Brain pericyte (primary cell): ENCODE measurements at regions not wholly inside any gene's neighbourhood (a gene's known extent, or its start where the extent isn't known, plus 50 kb on each side); places are given as distances from the start of the nearest gene placed in this dataset.
"Not testable (repeated sequence)": the region's sequence is repeated elsewhere in the genome, so short reads cannot be mapped to it uniquely, and the experiment has no call there.

ENCODE experiments used
- DNase-seq: peaks from one replicate; pipeline ENCODE4 v3.0.0-alpha.2; 2012; ENCODE audit warnings: low read depth, low spot score

DNA sequence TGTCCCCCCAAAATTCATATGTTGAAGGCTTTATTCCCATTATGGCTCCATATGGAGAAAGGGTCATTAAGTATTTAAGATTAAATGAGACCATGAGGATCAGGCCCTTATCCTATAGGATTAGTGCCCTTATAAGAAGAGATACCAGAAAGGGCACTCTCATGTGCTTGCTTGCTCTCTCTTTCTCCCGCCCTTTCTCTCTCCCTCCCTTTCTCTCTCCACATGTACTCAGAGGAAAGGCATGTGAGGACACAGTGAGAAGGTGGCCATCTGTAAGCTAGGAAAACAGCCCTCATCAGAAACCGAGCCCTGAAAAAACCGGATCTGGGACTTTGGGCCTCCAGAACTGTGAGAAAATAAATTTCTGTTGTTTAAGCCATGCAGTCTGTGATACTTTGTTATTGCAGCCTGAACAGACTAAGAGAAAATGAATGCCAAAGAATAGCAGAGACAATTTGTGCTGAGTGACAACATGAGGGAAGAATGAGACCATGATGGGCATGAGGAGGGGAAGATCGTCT lies 300.0 kb upstream of the SLC39A10 start:
- DNase-seq = no peak

DNA sequence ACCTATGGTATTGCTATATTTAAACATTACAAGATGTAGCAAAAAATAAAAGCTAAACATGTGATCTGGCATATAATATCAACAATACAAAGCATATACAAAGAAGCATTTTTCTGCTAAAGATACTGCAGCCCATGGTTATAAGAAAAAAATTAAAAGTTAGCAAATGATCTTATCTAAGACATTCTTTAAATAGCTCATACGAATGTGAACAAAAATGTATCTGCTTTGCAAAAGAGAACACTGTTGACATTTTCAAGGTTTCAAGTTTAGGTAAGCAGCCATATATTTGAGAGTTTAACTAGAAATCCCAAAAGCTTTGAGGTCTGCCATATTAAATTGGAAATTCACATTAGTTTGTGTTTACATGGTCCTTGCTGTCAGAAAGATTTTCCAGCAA lies 301.0 kb upstream of the SLC39A10 start:
- no peak for DNase-seq

DNA sequence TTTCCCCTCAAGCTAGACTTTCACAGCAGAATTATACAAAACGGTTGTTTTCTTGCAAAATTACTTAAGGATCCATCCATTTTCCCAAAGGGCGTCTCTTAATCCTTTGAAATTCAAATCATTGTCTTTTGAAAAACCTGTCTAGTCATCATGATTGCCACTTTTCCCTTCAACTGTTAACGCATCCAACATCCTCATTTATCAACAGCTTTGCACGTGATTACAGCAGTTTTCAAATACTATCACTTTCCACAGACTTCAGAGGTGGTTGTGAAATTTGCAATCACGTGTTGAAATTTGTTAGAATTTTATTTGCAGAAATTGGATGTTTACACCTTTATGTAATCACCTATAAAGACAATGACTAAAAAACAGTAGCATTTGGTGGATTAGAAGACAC lies 304.4 kb upstream of the SLC39A10 start:
- no peak for DNase-seq

DNA sequence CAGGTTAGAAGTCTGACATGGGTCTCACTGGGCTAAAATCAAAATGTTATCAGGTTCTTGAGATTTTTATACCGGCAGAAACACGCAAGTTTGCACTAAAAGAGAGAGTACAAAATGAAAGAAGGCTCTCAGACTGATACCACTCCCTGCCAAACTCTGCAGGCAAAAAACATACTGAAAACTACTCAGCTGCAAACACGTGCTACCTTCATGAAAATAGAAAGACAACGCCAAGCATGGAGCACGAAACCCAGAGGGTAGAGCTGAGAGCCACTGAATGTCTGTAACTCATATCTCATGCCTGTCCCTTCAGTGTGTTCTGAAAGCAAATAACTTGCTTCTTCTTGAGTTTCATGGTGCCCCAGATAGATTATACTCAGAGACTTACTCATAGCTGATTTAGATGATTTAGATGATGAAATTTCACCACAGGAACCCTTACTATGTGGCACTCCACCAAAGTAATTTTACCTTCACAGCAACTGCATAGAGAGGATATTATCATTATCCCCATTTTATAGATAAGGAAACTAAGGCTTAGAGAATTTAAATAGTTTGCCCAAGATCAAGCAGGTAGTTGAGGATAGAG lies 313.0 kb upstream of the SLC39A10 start:
- DNase-seq = no peak

DNA sequence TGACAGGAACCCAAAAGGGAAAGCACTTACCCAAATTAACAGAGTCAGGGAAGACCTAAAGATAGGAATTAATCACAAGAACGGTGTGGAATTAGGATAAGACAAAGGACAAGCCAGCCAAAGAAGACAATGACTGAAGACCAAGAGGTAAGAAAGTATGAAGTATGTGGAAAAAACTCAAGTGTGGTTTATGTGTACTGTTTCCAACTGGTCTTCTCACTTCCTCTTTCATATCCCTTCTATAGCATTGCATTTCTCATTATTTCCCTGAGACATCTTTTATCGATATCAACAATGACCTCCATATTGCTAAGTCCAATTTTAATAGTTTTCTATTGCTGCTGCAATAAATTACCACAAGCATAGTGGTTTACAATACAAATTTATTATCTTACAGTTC lies 313.5 kb upstream of the SLC39A10 start:
- no peak for DNase-seq

DNA sequence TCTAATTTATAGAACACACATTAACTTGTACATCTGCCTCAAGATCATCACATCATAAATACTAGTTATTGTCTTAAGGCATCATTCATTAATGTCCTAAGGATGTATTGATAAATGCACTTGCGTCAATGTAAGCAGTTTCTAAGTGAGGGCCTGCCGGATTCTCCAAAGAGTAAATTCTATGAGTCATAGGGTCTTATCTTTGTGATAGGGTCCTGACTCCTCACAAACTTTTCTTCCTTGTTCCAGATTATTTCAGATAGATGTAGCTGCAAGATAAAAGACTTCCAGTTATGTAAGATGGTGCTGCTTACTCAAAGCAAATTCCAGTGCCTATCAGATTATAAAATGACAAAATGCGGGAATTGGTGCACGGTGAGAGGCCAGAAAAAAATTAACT lies 315.0 kb upstream of the SLC39A10 start:
- DNase-seq = no peak

DNA sequence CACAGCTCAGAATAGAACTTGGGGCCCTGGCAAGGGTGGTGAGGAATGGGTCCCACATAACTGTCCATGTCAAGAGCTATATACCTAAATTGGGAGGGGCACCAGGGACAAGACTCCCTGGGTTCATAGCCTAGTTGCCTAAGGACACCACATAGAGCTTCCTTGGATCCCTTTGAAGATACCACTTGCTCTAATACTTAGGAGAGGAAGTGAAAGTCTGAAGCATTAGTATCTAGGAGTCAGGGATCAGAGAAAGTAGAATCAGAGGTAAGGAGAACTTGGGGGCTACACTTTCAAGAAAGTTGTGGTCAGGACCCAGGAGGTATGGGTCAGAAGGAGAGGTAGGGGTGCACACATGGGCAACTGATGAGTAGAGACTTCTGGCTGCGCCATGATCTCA lies 318.2 kb upstream of the SLC39A10 start:
- DNase-seq = no peak

DNA sequence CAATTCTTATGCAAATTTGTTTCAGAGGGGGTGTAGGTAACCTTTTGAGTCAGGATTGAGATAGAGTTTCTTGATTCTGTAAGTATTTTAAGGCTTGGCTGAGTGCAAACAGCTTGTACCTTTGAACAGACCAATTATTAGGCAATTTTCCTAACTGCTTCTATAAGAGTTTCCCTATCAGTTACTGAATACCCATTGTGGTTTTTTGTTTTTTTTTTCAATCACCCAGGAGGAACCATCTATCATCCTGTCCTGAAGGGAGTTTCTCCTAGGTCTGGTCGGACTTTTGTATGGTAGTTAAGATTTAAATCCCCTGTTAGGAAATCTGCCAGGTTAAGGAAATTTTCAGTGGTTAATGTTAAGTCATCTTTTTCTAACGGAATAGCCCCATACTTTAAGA lies 319.4 kb upstream of the SLC39A10 start:
- no peak for DNase-seq

DNA sequence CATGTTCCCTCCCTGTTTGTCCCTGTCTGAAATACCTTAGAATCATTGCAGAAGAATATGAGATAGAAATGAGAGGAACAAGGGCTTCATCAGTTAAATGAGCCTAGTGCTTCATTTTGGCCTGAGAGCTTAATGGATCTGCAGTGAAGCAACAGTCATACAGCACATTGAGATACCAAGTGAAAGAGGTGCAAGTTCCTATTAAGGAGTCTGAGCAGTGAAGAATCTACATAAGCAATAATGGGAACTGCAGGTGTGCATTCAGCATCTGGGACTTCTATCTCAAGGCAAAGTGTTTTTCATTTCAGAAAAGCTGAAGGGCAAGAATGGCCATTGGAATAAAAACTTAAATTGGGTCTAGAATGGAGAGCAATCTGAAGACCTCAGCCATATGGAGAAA lies 323.2 kb upstream of the SLC39A10 start:
- DNase-seq = no peak

DNA sequence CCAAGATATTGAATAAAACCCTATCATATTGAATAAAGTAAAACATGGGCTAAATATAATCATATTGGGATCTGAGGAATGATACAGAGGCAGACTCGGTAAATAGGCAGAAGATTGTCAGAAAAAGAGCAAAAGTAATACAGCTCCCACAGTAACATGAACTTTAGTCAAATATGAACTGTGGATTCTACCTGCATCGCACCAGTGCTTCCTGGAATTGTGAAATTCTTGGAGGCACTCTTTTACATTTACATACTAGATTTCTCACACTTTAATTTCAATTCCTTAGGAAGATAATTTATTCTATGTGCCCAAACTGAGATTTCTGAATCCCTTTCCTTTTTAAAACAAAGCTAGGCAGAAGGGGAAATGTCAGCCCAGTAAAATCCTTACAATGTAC lies 325.1 kb upstream of the SLC39A10 start:
- DNase-seq = no peak

DNA sequence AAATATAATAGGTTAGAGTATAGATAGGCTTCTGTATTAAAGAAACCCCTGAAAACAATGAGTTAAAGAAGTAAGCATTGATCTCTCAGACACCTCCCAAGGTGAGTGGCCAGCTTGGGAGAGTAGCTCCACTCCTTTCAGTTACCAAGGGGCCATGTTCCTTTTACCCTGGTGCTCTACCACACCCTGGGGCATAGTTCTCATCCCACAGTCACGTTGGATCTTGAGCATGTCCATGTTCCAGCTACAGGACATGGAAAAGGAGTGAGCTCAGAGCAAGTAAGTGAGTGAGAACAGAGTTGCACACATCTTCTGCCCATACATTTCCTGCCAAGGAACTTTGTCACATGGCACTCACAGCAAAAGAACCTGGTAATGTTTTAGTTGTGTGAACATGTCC lies 325.9 kb upstream of the SLC39A10 start:
- no peak for DNase-seq

DNA sequence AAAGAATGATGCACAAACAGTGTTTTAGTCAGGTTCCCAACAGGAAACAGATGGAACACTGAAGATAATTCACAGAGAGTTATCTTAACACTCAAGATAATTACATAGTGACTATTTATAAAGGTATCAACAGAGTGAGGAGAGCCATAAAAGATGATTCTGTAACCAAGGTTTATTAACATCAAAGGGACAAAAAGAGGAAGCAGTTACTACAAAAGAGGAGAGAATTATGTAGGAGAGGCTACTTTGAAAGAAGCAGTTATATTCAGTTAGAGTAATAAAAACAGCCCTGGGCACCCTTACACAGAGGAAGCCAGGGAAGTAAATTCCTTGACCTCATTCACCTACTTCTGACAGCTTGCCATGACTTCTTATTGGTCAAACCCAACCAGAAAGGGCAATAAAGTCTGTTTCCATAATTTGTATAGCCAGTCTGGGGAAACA lies 326.5 kb upstream of the SLC39A10 start:
- DNase-seq = no peak

DNA sequence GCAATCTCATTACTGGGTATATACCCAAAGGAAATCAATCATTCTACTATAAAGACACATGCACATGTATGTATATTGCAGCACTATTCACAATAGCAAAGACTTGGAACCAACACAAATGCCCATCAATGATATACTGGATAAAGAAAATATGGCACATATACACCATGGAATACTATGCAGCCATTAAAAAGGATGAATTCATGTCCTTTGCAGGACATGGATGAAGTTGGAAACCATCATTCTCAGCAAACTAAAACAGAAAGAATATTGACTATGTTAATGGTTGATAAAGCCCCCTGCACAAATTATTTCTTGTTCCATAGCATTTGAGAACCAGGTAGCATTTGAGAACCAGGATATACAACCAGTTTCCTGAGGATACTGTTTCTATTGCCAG lies 327.2 kb upstream of the SLC39A10 start:
- not testable (repeated sequence) for DNase-seq

DNA sequence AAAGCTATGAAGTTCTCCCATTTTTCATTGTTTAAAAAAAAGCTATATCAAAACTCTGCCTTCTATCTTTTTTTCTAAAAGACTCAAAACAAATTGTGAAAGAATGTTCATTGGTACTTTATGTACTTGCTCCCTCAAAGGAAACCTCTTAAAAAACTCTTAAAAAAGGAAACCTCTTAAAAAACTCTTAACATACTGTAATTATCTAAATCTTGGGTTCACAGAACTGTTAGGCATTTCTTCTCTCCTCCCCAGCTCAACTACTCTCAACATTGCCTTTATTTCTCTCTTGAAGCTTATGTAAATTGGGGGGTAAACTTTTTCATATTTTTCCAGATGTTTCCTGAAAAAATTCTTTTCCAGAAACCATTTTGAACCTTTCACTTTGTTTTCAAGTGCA lies 330.5 kb upstream of the SLC39A10 start:
- no peak for DNase-seq

DNA sequence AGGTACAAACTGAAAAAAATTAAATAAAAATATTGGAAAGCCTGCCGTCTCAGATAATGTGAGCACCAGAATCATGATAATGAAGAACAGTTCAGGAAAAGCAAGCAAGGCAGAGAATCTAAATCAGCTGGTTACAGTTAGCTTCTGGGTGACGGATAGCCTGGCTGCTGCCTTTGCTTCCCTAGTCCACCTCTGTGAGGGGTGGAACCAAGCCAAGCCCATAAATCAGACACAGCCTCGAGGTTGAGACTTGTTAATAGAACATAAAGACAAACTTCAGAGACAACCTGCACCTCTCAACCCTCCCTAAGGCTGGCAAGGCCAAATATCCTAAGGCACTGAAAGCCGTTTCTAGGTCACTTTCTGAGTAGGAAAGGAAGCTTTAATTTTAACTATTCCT lies 334.7 kb upstream of the SLC39A10 start:
- DNase-seq = no peak

DNA sequence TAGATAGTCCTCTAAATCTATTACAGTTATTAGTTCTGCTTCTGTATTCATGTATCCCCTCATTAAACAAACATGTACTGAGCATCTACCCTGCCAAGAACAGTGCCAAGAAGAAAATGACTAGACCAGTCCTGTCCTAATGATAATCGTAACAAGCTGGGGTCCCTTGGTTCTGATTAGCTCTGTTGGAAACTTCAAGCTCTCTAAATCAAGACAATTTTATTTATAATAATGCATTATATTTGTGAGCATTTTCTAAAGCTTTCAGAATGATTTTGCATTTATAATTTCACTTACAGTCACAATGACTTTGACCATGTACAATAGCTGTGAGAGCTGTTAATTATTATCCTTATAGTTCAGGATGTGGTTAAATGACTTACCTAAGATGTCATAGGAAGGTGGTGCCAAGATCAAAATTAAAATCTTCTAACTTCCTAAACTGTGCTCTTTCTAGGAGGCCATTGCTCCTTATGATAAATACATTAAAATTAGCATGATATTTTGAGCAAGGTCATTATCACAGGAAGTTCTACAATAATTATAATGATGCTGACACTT lies 336.5 kb upstream of the SLC39A10 start:
- no peak for DNase-seq

DNA sequence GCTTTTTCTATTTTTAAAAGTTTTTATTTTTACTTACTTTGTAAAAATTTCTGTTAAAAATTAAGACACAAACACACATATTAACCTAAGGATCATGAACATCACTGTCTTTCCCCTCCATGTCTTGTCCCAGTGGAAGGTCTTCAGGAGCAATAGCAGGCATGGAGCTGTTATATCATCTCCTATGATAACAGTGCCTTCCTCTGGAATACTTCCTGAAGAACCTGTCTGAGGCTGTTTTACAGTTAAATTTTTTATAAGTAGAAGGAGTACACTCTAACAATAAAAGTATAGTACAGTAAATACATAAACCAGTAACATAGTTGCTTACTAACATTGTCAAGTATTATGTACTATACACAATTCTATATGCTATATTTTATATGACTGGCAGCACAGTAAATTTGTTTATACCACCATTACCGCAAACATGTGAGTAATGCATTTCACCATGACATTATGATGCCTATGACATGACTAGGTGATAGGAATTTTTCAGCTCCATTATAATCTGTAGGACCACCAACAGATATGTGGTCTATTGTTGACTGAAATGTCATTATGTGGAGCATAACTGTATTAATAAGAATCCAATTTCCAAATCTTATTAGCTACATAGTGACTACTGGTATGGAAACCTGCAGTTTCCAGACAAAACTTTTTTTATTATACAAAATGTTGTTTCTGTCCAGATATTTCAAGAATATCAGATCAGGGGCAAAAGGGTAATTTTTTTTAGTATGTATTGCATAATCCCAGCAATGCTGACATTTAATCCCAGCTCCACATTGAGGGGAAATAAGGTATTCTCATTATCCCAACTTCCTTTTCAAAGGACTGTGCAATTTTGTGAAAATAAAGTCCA lies 337.2 kb upstream of the SLC39A10 start:
- no peak for DNase-seq

DNA sequence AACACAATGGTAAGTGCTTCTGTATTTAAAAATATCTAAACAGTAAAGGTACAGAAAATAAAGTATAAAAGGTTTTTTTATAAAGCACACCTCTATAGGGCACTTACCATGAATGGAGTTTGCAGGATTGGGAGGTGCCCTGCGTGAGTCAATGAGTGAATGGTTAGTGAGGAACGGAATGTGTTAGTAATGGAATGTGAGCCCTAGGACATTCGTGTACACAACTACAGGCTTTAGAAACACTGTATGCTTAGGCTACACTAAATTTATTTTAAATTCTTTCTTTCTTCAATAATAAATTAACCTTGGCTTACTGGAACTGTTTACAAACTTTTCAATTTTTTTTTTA lies 337.9 kb upstream of the SLC39A10 start:
- no peak for DNase-seq

DNA sequence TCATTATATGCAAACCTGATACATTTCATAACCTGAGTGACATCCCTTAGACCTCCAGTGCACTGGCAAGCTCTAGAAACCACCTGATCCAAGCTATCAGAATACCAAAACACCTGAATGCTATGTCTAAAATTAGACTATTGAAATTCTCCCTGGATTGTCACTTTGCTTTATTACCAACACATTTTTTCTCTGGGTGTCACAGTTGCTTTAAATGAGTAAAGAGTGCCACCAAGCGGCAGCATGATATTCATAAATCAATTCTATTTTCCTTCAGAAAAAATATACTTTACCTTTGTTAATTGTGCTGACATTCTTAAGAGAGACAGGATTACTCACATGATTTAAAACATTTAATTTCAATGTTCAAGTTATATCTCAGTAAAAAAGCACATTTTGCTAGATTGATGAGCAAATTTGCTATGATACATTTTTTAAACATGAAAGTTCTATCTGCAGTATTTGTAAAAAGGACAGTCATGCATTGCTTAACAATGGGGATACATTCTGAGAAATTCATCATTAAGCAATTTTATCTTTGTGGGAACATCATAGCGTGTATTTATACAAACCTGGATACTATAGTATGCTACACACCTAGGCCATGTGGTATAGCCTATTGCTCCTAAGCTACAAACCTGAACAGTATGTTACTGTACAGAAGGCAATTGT lies 338.4 kb upstream of the SLC39A10 start:
- no peak for DNase-seq

DNA sequence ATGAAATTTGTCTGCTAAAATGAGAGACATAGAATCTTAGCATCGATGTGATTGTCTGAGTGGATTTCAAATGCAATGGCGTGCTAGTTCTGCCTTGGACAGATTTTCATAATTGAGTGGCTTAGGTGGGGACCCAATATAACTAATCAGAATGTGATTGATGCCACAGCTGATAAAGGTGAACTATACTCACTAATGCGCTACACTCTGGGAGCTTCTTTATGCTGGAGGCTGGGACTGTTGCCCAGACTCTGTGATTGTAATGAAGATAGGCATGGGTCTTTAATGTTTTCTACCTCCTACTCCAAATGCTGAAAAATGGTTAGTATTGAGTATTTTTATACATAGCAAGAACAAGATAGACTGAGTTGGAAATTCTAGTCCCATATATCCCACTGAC lies 339.5 kb upstream of the SLC39A10 start:
- no peak for DNase-seq

DNA sequence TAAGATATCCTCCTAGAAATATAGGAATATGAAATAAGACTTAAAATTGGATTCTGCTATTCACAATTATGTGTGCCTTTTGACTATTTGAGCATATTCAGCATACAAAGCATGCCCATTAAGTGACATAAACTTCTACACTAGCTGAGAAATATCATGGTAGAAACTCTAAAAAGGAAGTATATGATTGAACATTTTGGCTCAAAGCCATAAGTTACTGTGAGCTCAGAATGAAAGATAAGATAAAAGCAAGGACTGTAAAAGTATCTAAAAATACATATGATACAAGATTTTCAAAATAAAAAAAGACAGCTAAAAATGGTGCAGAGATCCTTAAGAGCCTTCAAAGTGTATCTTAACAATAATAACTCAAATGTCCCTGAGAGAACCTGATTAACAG lies 340.5 kb upstream of the SLC39A10 start:
- DNase-seq = no peak

DNA sequence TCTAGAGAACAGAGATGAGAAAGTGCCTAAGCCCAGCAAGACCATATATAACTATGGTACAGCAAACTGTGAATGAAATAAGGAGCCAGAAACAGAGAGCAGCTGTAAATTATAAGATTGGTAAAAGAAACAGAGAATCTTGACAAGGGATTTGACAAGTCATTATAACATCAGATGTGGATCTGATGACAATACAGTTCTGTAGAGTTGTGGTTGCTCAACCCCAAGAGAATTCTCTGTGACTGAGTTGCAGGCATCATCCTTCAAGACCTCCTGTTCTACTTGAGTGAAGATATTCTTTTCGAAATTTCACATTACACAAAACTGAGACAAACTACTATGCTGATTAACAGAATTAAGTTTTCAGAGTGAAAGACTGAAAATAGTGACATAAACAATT lies 343.1 kb upstream of the SLC39A10 start:
- DNase-seq = no peak
